ENCODE measurements at regions not wholly inside any gene's neighbourhood (a gene's known extent, or its start where the extent isn't known, plus 50 kb on each side); places are given as distances from the start of the nearest gene placed in this dataset.

DNA sequence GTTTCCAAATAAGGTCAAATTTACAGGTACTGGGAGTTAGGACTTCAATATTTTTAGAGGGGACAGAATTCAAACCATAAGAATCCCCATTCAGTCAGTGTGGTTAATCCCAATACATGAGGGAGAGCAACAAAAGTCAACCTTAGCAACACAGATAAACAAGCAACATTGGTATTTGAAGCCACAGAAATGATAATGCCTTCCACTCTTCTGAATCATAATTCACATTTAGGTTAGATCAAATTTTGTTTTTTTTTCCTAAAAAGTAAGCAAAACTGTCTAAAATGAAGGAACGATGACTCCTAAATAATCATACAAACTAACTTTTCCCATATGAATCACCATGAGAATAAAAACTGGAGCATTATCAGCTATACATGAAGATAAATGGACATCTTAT is 246.0 kb upstream of the TENT5A start:
- Mint-ChIP-seq H3K4me1 (peaks cover 18 to 23% of the 10 kb centered on the region in 2 experiments), H3K4me3 (no peak overlapping the region), H3K36me3 (ENCODE audit: insufficient read depth in 1 of 3, low read depth in 3 of 3) (peaks cover 0 to 6% (median 0%) of the 10 kb centered on the region in 3 experiments; a peak in 3 of 7 replicates), H3K9me3 (no peaks in the 10 kb centered on the region), H3K27ac (no peak overlapping the region), H3K27me3 (ENCODE audit: low read depth) (no peaks in the 10 kb centered on the region)
- Histone ChIP-seq H2BK20ac (ENCODE audit: low read depth, low read length, poor library complexity, severe bottlenecking) (no peak overlapping the region), H3K79me1 (ENCODE audit: insufficient read depth, low read depth, low read length, poor library complexity, severe bottlenecking) (no peaks in the 10 kb centered on the region), H3K4me2 (ENCODE audit: insufficient read depth, insufficient read length, low read length) (no peak overlapping the region), H3K14ac (ENCODE audit: insufficient read depth, low read length) (no peak overlapping the region), H3K4me1 (ENCODE audit: insufficient read depth, low read length) (no peaks in the 10 kb centered on the region), H3T11ph (ENCODE audit: low read length) (no peak overlapping the region), H3K56ac (ENCODE audit: insufficient read length, low read depth, low read length) (no peak overlapping the region), H2BK15ac (ENCODE audit: low read depth, low read length) (no peak overlapping the region), H2AFZ (ENCODE audit: low read length) (no peak overlapping the region), H3K27me3 (ENCODE audit: insufficient read depth, low read length) (no peaks in the 10 kb centered on the region), H3K23me2 (ENCODE audit: insufficient read length, low read depth, low read length, poor library complexity, severe bottlenecking) (no peaks in the 10 kb centered on the region), H4K5ac (ENCODE audit: insufficient read length, low read depth, low read length) (no peak overlapping the region), H3K23ac (ENCODE audit: insufficient read length, low read depth, low read length) (no peak overlapping the region), H2AK5ac (ENCODE audit: insufficient read length, low read length) (no peak overlapping the region), H2BK5ac (ENCODE audit: insufficient read length, low read length) (no peak overlapping the region), H3K27ac (ENCODE audit: insufficient read length, low read depth, low read length) (no peak overlapping the region), H3K18ac (ENCODE audit: insufficient read length, low read depth, low read length) (no peak overlapping the region), H3K4ac (ENCODE audit: low read depth, low read length) (no peak overlapping the region), H3K9me3 (ENCODE audit: control insufficient read depth, low read depth, low read length) (no peaks in the 10 kb centered on the region), H3K79me2 (ENCODE audit: insufficient read depth, low read length) (no peaks in the 10 kb centered on the region), H3K9ac (ENCODE audit: extremely low read depth, insufficient read length, low read length) (no peak overlapping the region), H4K8ac (replicated peaks; ENCODE audit: insufficient read length, low read depth, low read length) (no peak overlapping the region), H4K20me1 (ENCODE audit: control insufficient read depth, insufficient read depth, insufficient read length) (no peaks in the 10 kb centered on the region), H4K91ac (ENCODE audit: insufficient read length, low read depth, low read length) (no peak overlapping the region), H2BK12ac (ENCODE audit: insufficient read length, low read depth, low read length) (no peak overlapping the region), H2BK120ac (ENCODE audit: low read depth, low read length, poor library complexity, severe bottlenecking) (no peak overlapping the region)
- no CpG with 5 or more reads among the region's 1 CpG for WGBS (ENCODE audit: extremely low coverage, insufficient read length, low lambda C conversion rate)
- DNase-seq: no peak
- TF ChIP-seq, protein P1, sequence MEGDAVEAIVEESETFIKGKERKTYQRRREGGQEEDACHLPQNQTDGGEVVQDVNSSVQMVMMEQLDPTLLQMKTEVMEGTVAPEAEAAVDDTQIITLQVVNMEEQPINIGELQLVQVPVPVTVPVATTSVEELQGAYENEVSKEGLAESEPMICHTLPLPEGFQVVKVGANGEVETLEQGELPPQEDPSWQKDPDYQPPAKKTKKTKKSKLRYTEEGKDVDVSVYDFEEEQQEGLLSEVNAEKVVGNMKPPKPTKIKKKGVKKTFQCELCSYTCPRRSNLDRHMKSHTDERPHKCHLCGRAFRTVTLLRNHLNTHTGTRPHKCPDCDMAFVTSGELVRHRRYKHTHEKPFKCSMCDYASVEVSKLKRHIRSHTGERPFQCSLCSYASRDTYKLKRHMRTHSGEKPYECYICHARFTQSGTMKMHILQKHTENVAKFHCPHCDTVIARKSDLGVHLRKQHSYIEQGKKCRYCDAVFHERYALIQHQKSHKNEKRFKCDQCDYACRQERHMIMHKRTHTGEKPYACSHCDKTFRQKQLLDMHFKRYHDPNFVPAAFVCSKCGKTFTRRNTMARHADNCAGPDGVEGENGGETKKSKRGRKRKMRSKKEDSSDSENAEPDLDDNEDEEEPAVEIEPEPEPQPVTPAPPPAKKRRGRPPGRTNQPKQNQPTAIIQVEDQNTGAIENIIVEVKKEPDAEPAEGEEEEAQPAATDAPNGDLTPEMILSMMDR (conservative IDR thresholded peaks at IDR 0.05): no peak

All from H9 (cell line).